Cardiac muscle cell (in vitro differentiated cells and primary cell): ENCODE measurements at regions not wholly inside any gene's neighbourhood (a gene's known extent, or its start where the extent isn't known, plus 50 kb on each side); places are given as distances from the start of the nearest gene placed in this dataset.

Source experiments
- DNase-seq, 2 donors: peaks; one replicate each; pipeline versions ENCODE4 v3.0.0 to v3.0.0-alpha.2; 2010 to 2017; ENCODE audit warnings: low read depth in 1 of 2, low spot score in 1 of 2
- H3K27ac ChIP-seq: fragments of 200-600 bp; sonication (generic); 2 replicates; pipeline ENCODE4 v1.5.1; 2016
- H3K27me3 ChIP-seq: fragments of 200-600 bp; sonication (generic); 2 replicates; pipeline ENCODE4 v1.6.0; 2016; ENCODE audit warnings: control low read depth
- H3K36me3 ChIP-seq: fragments of 200-600 bp; sonication (generic); 2 replicates; pipeline ENCODE4 v1.5.1; 2016; ENCODE audit warnings: control low read depth
- H3K4me1 ChIP-seq: fragments of 200-600 bp; sonication (generic); 2 replicates; pipeline ENCODE4 v1.8.1; 2017; ENCODE audit warnings: low read depth, mild to moderate bottlenecking, mixed run types
- H3K4me3 ChIP-seq: fragments of 200-600 bp; sonication (generic); 2 replicates; pipeline ENCODE4 v1.5.1; 2016; ENCODE audit warnings: mild to moderate bottlenecking
- H3K9me3 ChIP-seq: fragments of 200-600 bp; sonication (generic); 2 replicates; pipeline ENCODE4 v1.5.1; 2017; ENCODE audit warnings: low read depth, mild to moderate bottlenecking, control low read depth
- CTCF ChIP-seq: IDR thresholded peaks from 2 replicates; pipeline ENCODE4 v1.5.1; 2012; ENCODE audit warnings: low read depth, mild to moderate bottlenecking, low read length

- no peaks in the 10 kb centered on the region for H3K9me3 ChIP-seq
- no peaks in the 10 kb centered on the region for H3K4me1 ChIP-seq
- no peak overlapping the region for H3K27ac ChIP-seq
- no peaks in the 10 kb centered on the region for H3K27me3 ChIP-seq
- H3K4me3 ChIP-seq: no peak overlapping the region
- no peaks in the 10 kb centered on the region for H3K36me3 ChIP-seq
- no peak for TF ChIP-seq CTCF
- DNase-seq: no peak
Measured at GRCh38 chrX:51824061-51824460, 69.4 kb upstream of the MAGED1 start.

- no peak for TF ChIP-seq CTCF
- no peak for DNase-seq
- Histone ChIP-seq H3K27me3 (no peaks in the 10 kb centered on the region), H3K9me3 (no peaks in the 10 kb centered on the region), H3K36me3 (no peaks in the 10 kb centered on the region), H3K27ac (no peak overlapping the region), H3K4me1 (no peaks in the 10 kb centered on the region), H3K4me3 (no peak overlapping the region)
Measured at GRCh38 chrX:51825436-51825835, 68.0 kb upstream of the MAGED1 start.

- Histone ChIP-seq H3K36me3 (no peaks in the 10 kb centered on the region), H3K4me3 (no peak overlapping the region), H3K4me1 (no peaks in the 10 kb centered on the region), H3K27me3 (no peaks in the 10 kb centered on the region), H3K27ac (no peak overlapping the region), H3K9me3 (no peaks in the 10 kb centered on the region)
- no peak for TF ChIP-seq CTCF
- DNase-seq: no peak
Measured at GRCh38 chrX:51834076-51834475, 59.3 kb upstream of the MAGED1 start.

GRCh38 chrX:51836823-51837222, 56.6 kb upstream of the MAGED1 start:
- no peaks in the 10 kb centered on the region for H3K9me3 ChIP-seq
- no peaks in the 10 kb centered on the region for H3K36me3 ChIP-seq
- no peak for DNase-seq
- no peak overlapping the region for H3K4me3 ChIP-seq
- H3K27ac ChIP-seq: no peak overlapping the region
- TF ChIP-seq CTCF: no peak
- H3K4me1 ChIP-seq: no peaks in the 10 kb centered on the region
- no peaks in the 10 kb centered on the region for H3K27me3 ChIP-seq

GRCh38 chrX:51837451-51837850, 56.0 kb upstream of the MAGED1 start:
- Histone ChIP-seq H3K4me1 (no peaks in the 10 kb centered on the region), H3K27ac (no peak overlapping the region), H3K4me3 (no peak overlapping the region), H3K27me3 (no peaks in the 10 kb centered on the region), H3K36me3 (no peaks in the 10 kb centered on the region), H3K9me3 (no peaks in the 10 kb centered on the region)
- TF ChIP-seq CTCF: no peak
- DNase-seq: peak in 1 of 2 donors; percentile 0

GRCh38 chrX:51837921-51838320, 55.5 kb upstream of the MAGED1 start:
- H3K27ac ChIP-seq: no peak overlapping the region
- peak in 1 of 2 donors; percentile 69 for DNase-seq
- no peaks in the 10 kb centered on the region for H3K9me3 ChIP-seq
- TF ChIP-seq CTCF: no peak
- H3K36me3 ChIP-seq: no peaks in the 10 kb centered on the region
- no peaks in the 10 kb centered on the region for H3K4me1 ChIP-seq
- no peaks in the 10 kb centered on the region for H3K27me3 ChIP-seq
- H3K4me3 ChIP-seq: no peak overlapping the region
